Dermis blood vessel endothelial cell (primary cell): ENCODE measurements at regions not wholly inside any gene's neighbourhood (a gene's known extent, or its start where the extent isn't known, plus 50 kb on each side); places are given as distances from the start of the nearest gene placed in this dataset.
"Not testable (repeated sequence)": the region's sequence is repeated elsewhere in the genome, so short reads cannot be mapped to it uniquely, and the experiment has no call there.

Experiments used
- DNase-seq: peaks from one replicate; pipeline ENCODE4 v3.0.0; 2010

DNA sequence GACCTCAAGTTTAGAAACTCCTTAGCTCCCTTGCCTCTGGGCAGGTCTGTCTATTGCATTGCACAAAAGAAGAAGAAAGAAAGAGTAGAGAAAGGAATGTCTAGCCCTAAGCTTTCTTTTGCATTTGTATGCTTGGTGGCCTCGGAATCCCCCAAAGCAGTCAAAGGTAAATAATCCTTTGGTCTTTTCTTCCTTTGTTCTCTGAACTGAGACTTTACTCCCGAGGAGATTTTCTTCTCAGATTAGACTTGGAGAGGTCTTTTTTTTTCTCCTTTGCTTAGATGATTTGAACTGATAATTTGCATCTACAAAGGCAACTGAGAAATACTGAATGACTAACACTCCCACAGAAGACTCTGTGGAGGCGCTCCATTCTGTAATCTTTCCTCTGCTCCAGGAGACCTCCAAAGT is 93.2 kb downstream of the AKR1D1 start:
- DNase-seq, result no peak

- no peak for DNase-seq
Observed at GRCh38 chr7:138170298-138170697, 94.0 kb downstream of the AKR1D1 start.

- DNase-seq, result no peak
Observed at GRCh38 chr7:138170959-138171703, 94.9 kb downstream of the AKR1D1 start.

DNA sequence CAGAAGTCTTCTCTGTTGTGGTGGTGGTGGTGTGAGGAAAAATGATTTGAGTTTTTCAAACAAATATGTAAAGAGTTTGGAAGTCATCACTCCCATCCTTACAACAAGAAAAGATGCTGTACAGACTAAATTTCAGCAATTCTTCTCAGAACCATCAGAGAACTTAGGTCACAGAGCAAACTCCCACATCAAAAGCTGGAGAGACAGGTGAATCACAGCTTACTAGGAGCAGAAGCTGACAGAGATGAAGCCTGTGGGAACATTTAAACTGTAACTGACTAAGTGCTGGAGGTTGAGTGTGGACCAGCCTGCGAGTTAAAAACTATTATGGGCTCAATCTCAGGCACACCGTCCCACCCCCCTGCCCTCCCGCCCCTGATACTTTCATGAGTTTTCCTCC is 97.3 kb downstream of the AKR1D1 start:
- no peak for DNase-seq

DNA sequence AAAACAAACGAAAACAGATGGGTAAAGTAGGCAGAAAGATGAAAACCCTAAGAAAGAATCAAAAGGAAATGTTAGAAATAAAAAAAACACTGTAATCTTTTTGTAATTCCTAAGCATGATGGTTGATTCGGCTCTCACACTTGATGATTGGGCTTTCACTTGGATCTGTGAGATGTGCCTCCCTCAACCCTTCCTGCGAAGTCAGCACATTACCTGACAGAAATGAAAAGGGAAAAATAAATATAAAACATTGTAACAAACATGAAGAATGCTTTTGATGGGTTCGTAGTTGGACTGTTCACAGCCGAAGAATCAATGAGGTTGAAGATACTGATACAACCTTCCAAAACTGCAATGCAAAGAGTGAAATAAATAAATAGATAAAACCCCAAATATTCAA is 99.8 kb downstream of the AKR1D1 start:
- no peak for DNase-seq

GRCh38 chr7:138184191-138184590 is 107.9 kb downstream of the AKR1D1 start:
- no peak for DNase-seq

DNA sequence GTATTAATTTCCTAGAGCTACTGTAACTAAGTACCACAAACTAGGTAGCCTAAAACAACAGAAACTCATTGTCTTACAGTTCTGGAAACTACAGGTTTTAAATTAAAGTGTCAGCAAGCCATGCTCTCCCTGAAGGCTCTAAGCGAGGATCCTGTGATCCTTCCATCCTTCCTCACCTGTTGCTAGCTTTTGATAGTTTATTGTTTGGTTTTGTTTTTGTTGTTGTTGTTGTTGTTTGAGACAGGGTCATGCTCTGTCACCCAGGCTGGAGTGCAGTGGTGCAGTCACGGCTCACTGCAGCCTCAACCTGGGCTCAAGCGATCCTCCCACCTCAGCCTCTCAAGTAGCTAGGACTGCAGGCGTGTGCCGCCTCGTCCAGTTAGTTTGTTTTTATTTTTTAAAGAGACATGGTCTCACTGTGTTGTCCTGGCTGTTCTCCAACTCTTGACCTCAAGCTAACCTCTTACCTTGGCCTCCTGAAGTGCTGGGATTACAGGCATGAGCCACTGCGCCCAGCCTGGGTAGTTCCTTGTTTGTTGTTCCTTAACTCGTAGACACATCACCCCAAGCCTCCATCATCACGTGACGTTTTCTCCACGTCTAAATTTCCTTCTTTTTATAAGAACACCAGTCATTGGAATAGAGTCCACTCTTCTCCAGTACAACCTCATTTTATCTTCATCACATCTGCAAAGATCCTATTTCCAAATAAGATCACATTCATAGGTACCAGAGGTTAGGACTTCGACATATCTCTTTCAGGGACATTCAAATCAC is 109.1 kb downstream of the AKR1D1 start:
- no peak for DNase-seq

- peak; percentile 56 for DNase-seq
Observed at GRCh38 chr7:138186951-138187351, 110.7 kb downstream of the AKR1D1 start.

DNA sequence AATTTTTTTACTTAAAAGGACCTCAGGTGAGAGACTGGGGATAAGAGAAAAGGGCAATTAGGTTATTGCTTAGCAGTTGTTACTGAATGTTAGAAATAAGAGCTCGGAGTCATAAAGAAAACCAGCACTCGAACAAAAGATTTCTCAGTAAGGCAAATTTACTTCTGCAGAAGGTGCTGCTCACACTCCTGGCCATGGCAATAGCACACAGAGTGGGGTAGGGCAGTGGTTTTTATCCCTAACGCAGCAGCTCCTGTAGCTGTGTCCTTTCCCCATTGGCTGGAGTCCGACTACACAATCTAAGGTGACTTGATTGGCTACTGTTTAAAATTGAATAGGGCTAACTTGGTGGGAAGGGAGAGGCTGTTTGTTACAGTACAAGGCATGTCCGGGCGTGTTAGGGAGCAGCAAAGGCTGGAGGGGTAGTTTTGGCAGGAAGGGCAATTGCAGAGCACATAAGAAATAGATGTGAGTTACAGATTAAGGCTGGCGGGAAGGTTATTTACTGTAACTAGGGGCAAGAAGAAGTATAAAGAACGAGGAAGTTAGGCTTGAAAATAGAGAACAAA is 112.1 kb downstream of the AKR1D1 start:
- DNase-seq, result no peak

DNA sequence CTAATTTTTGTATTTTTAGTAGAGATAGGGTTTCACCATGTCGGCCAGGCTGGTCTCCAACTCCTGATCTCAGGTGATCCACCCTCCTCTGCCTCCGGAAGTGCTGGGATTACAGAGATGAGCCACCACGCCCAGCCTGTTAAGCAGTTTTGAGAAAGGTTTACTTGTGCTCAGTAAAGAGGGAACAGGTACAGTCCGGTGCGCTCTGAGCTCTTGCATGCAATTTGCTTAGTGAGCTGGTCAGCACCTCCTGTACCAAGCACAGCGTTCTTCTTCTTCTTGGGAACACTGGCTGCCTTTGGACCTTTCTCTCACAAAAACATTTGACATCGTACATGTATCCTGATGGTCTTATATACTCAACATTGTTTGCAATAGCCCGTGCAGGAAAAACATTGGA is 118.3 kb downstream of the AKR1D1 start:
- no peak for DNase-seq

DNA sequence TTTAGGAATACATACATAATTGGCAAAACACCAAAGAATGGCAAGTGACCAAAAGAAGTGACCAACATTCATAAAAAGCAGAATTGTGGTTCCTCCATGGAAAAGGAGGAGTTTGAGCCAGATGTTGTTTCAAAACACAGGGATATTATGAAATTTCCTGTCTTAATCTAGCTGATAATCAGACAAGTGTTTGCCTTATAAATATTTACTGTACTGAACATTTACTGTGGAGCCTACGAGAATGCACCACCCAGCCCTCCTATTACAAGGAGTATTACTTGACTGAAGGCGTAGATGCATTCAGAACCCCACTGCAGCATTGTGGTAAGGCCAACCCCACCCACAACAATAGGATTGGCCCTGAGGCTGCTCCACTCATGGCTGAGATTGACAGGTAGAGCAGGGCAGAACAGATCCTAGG is 118.9 kb downstream of the AKR1D1 start:
- no peak for DNase-seq

DNA sequence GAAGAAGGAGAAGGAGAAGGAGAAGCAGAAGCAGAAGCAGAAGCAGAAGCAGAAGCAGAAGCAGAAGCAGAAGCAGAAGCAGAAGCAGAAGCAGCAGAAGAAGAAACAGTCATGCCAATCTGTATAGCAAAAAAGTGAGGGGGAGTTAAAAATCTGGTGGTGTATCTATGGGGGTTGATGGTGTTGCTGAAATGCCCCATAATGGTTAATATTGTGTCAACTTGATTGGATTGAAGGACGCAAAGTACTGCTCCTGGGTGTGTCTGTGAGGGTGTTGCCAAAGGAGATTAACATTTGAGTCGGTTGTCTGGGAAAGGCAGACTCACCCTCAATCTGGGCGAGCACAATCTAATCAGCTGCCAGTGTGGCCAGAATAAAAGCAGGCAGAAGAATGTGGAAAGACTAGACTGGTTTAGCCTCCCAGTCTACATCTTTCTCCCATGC is 120.3 kb downstream of the AKR1D1 start:
- not testable (repeated sequence) for DNase-seq

DNA sequence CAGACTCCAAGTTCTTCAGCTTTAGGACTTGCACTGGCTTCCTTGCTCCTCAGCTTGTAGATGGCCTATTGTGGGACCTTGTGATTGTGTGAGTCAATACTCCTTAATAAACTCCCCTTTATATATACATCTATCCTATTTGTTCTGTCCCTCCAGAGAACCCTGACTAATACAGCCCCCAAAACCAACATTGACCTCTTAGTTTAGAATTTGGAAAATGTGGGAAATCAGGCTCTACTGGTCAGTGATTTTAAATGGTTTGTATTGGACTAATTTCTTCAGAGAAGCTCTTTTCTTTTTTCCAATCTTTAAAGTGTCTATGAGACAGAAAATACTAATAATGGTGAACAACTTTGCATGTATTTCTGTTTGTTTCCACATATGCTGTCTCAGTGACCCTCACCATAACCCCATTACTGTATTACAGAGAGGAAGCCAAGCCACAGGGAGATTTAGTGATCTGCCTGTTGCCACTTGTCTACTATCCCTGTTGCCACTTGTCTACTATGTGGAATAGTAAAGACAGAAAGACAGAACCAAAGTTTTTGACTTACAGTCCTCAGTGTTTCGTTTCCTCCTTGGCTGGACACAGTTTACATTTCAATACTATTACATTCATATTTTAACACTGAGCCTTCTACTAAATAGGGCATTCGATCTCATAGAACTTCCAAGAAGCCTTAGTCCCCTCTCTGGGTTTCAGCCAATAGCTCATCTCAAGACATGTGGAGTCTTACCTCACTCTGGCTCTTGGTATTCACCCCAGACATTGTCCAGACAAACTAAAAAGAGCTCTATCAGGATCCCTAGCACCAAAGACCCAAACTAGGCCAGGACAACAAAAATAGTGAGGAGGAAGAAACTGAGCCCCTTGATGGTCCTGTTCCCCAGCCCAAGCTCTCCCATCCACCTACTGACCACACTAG is 121.0 kb downstream of the AKR1D1 start:
- DNase-seq, result no peak

DNA sequence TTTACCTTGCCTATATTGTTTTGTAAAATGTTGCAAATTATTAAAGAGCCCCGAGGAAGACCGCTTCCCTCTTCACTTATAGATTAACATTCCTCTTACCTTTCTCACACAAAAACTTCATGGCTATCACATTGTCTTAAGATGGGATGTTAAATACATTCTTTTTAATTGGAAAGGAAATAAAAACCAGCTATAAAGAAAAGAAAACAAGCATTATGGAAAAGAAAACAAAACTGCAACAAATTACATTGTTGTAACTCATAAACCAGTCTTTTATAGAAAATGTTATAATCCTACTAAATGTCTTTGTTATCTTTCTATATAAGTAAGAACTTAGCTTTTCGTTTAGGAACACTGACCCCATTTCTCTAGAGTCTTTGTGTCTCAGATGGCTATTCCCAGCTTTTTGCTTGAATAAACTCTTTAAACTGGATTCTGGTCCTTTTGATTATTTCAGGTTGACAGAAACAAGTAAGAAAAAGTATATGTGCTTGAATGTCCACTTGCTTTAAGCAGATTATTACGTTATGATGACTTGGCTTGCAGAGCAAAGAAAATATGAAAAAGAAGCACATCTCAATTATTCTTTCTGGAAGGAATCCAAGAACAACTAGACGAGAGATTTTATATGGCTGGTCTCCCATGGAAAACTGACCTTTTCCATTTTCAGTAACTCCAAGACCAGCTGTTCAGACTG is 128.2 kb downstream of the AKR1D1 start:
- DNase-seq, result no peak

- DNase-seq, result no peak
Observed at GRCh38 chr7:138204982-138205298, 128.7 kb downstream of the AKR1D1 start.

- DNase-seq, result no peak
Observed at GRCh38 chr7:138205614-138206150, 129.4 kb downstream of the AKR1D1 start.

DNA sequence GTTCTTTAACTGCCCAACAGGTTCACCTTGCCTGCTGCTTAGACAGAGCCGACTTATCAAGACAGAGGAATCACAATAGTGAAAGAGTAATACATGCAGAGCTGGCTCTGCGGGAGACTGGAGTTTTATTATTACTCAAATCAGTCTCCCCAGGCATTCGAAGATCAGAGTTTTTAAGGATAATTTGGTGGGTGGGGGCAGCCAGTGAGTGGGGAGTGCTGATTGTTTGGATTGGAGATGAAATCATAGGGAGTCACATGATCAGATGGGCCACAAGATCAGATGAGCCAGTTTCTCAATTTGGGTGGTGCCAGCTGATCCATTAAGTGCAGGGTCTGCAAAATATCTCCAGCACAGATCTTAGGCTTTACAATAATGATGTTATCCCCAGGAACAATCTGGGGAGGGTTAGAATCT is 131.3 kb downstream of the AKR1D1 start:
- no peak for DNase-seq

GRCh38 chr7:138208142-138208570 is 131.9 kb downstream of the AKR1D1 start:
- DNase-seq, result no peak

DNA sequence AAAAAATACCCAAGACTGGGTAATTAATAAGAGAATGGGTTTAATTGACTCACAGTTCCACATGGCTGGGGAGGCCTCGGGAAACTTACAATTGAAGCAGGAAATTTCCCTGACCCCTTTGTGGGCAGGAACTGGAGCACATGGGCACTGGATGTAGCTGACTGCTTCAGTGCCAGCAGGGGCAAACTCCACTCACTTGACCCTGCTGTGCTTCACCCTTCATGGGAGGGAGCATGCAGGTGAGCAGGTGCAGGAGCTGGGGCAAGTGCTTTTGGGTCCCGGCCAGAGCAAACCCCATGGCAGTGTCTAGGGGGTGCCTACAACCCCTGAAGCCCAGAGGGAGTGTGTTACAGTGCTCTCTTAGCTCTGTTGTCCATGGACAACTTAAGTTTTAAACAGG is 132.6 kb downstream of the AKR1D1 start:
- DNase-seq, result no peak

- no peak for DNase-seq
Observed at GRCh38 chr7:138212314-138212713, 136.1 kb downstream of the AKR1D1 start.

DNA sequence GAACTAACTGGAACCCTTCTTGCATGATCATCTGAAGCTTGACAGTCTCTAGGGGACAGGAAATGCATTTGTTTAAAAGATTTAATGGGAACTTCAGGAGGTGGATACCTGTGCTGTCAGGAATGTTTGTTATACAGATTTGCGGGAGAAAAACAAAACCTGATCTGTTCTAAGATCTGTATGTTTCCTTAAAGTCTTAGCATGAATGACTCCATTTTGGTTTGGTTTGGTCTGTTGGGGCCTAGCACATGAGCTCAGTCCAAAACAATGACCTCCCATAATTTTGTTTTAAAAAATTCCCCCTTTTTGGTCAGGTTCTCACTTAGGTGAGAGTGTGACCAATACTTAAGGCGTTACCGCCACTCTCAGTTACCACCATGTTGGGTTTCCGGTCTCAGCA is 138.7 kb downstream of the AKR1D1 start:
- DNase-seq, result no peak

- not testable (repeated sequence) for DNase-seq
Observed at GRCh38 chr7:138220321-138220720, 144.1 kb downstream of the AKR1D1 start.
